ENCODE measurements at regions not wholly inside any gene's neighbourhood (a gene's known extent, or its start where the extent isn't known, plus 50 kb on each side); places are given as distances from the start of the nearest gene placed in this dataset.
"Not testable (repeated sequence)": the region's sequence is repeated elsewhere in the genome, so short reads cannot be mapped to it uniquely, and the experiment has no call there.

DNA sequence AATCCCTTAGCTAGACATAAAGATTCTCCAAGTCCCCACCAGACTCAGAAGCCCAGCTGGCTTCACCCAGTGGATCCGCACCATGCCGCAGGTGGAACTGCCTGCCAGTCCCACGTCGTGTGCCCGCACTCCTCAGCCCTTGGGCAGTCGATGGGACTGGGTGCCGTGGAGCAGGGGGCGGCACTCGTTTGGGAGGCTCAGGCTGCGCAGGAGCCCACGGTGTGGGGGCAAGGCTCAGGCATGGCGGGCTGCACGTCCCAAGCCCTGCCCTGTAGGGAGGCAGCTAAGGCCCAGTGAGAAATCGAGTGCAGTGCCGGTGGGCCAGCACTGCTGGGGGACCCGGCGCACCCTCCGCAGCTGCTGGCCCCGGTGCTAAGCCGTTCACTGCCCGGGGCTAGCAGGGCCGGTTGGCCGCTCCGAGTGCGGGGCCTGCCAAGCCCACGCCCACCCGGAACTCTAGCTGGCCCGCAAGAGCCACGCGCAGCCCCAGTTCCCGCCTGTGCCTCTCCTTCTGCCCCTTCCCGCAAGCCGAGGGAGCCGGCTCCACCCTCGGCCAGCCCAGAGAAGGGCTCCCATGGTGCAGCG lies 95.9 kb upstream of the DTNBP1 start:
- DNase-seq: no peak

DNA sequence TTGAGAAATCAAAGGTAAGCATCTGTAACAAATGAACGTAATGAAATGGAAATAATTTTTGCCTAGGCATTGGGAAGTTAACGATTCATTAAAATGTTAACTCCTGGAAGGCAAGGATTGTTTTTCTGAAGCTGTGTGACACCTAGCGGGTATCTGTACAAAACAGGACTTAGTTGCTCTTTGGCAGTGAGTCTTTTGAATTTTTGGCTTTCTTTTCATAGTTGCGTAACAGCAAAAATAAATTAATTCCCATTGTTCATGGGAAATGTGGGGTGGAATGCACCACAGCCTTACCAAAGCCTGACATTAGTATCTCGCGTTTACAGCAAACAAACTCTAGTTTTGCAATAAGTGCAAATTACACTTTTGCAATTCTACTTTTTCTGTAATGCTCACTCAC lies 92.7 kb upstream of the DTNBP1 start:
- no peak for DNase-seq

DNA sequence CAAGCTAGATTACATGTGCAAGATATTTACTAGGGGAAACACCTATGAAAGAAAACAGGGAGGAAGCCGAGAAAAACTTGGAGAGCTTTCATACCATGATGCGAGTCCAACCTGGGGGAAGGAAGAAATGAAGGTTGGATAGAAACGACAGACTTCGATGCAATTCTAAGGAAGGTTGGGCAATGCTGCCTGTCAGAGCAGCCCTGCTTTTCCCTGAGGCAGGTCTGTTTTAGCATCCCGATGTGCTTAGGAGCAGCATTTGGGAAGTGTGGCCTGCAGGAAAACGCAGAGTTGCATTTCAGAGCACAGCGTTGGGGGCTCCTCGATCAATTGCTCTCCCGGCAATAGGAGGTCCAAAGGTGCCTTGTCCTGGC lies 91.9 kb upstream of the DTNBP1 start:
- no peak for DNase-seq

DNA sequence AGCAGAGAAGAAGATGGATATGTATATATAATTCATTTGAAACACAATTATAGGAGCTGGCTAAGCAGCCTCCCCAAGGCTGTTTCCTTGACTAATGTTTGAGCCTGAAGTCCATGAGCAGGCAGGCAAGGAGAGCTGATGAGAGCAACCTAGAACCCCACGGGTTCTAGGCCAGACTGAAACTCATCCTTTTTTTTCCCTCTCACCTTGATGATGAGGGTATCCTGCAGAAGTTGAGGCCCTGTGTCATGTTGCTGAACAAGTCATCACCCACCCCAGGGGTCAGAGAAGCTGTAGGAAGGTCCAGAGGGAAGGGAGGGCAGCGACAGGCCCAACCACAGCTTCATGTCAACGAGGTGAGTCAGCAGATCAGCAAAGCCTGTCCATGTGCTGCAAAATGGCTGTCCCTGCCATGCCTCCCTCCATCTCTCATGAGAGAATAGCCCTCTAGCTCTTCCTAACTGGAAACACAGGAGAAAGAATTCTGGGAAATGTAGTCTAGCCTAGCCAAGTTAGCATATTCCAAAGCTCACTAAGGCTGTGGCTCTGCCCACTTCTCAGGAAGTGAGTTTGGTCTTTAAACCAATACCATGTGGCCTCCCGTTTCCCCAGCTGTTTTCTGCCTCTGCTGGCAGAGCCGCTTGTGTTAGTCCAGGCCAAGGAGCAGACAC lies 91.3 kb upstream of the DTNBP1 start:
- DNase-seq: no peak

DNA sequence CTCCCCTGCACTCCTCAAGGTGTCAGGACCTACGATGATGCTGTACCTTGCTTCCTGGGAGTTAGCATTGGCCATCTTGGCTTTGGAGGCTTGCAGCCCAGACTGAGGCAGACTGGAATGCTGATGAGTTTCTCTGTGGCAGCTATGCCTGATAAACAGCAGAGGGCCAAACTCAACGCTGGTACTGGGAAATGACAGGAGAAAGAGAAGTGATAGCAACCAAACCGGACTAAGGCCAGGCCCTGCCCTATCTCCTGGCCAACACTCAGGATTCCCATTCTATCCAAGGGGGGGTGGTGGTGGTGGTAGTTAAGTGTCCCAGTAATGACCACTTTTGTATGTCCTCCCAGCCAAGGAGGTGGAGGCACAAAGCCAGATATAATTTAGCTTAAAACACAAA lies 90.0 kb upstream of the DTNBP1 start:
- no peak for DNase-seq

DNA sequence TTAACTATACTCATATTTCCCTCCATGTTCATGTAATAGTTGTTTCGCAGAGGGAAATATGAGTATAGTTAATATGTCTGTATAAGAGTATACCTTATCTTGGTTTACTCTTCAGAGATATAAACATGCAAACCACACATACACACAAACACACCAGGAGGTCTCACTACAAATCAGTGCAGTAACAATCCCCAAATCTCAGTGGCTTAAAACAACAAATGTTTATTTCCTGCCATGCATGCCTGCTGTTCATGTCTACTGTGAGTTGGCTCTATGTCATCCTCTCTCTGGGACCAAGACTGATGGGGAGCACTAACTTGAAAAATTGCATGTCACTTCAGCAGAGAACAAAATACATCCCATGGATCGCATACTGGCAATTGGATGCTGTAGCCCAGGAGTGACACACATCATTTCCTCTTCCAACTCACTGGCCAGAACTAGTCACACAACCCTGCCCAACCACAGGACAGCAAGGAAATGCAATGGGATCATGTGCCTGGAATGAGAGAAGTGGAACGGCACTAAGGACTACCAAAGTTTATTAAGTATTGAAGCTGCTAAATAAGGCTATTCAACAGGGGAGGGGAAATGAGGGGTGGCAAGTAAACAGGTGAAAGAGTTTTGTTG lies 89.0 kb upstream of the DTNBP1 start:
- DNase-seq: no peak

DNA sequence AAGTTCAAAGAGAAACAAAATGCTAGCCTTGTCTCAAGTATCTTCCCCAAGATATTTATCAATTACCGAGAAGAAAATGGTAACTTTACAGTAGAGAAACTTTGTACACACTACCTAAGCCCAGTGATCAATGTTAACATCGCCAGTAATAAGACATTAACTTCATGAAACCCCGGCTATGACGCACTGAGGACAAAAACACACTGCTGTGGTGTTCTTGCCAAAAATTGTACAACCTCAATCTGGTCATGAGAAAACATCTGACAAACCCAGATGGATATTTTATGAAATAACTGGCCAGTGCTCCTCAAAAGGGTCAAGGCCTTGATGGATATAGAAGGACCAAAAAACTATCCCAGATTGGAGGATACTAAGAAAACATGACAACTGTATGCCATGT lies 85.5 kb upstream of the DTNBP1 start:
- no peak for DNase-seq

DNA sequence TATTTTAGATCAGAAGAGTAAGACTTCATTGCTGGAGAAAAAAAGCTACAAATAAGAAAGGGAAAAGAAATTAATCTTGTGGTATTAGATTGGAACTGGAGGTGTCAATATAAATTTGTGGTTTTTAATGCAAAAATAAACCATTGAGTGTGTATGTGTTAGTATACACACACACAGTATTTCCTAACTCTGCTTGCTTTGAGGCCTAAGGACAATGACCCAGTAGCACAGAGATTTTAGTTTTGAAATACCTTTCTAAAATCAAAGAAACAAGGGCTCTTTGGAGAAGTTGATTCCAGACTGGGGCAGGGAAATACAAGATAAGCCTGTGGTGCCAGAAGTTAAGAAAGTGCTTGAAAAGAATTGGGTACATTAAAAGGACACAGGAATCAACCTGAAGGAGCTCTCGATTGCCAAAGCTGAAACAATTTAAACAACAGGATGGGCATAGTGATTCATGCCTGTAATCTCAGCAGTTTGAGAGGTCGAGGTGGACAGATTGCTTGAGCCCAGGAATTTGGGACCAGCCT lies 84.6 kb upstream of the DTNBP1 start:
- no peak for DNase-seq

DNA sequence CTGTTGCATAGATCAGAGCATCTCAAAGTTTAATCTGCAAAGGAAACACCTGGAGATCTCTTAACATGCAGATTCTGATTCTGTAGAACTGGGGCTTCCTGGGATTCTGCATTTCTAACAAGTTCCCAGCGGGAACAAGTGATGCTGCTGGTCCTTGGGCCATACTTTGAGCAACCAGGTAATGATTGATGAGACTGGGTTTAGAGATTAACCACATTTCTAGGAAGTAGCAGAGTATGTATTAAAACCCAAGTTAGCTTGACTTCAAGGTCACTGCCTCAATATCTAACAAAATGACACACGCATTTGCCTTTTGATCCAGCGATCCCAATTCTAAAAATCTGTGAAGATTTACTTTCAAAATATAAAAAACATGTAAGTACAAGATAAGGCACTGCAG lies 83.0 kb upstream of the DTNBP1 start:
- DNase-seq: no peak

DNA sequence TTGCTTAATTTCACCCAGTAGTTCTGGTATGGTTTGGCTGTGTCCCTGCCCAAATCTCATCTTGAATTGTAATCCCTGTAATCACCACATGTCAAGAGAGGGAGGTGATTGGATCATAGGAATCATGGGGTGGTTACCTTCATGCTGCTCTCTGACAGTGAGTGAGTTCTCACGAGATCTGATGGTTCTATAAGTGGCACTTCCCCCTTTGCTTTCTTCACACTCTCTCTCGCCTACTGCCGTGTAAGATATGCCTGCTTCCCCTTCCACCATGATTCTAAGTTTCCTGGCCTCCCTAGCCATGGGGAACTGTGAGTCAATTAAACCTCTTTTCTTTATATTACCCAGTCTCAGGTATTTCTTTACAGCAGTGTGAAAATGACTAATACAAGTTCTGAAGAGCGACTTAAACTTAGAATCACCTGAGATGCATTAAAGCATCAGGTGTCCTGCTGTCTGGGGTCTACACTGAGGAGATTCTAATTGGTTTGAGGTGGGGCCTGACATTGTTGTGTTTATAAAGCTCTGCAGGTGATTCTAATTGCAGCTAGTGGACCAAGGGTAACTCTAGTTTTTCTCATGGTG lies 82.1 kb upstream of the DTNBP1 start:
- no peak for DNase-seq

DNA sequence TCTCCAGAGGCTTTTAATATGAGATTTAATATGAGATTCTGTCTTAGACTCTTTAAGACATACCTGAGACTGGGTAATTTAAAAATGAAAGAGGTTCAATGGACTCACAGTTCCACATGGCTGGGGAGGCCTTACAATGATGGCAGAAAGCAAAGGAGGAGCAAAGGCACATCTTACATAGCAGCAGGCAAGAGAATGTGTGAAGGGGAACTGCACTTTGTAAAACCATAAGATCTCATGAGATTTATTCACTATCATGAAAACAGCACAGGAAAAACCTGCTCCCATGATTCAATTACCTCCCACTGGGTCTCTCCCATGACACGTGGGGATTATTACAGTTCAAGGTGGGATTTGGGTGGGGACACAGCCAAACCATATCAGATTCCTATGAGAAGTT lies 79.2 kb upstream of the DTNBP1 start:
- DNase-seq: not testable (repeated sequence)

DNA sequence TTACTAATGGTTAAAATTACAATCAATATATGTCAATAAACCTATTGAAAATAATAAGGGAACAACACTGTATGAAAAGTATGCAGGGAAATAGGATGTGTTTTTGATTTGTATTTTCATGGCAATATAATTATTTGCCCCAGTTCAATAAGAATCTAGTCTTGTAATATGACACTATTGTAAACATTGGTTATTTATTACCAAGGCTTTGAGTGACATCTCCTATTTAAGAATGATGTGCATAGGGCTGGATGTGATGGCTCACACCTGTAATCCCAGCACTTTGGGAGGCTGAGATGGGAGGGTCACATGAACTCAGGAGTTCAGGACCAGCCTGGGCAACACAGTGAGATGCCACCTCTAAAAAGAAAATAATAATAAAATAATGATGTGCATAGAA lies 78.6 kb upstream of the DTNBP1 start:
- DNase-seq: no peak

DNA sequence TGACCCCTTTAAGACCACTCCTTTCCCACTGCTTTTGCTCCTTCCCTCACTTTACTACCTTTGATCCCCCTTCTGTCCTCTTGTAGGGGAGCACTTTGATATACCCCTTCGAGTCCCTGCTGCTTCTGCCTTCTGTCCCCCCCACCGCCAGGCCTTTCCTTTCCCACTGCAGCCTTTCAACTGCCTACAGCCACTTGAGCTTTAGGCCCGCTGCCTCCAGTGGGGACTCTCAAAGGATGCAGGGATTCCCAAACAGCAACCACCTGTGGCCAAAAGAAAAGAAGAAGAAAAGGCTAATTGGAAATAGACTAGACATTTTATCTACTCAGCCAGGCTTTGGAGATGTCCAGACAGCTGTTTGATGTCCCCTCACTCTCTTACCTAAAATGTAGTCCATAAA lies 77.0 kb upstream of the DTNBP1 start:
- no peak for DNase-seq

DNA sequence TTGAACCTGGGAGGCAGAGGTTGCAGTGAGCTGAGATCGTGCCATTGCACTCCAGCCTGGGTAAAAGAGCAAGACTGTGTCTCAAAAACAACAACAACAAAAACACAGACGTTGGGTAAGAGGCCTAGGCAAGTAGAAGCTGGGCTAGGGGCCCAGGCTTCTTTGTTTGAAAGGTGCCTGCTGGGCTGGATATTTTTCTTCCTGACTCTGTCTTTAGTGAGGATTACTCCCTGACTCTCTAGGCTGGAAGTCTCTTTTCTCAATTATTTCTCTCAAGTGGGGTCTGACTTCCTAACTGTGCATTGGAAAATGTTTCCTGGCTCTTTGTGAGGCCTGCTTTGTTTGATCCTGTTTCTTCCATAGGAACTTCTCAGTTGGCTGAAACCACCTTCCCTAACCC lies 76.5 kb upstream of the DTNBP1 start:
- no peak for DNase-seq

DNA sequence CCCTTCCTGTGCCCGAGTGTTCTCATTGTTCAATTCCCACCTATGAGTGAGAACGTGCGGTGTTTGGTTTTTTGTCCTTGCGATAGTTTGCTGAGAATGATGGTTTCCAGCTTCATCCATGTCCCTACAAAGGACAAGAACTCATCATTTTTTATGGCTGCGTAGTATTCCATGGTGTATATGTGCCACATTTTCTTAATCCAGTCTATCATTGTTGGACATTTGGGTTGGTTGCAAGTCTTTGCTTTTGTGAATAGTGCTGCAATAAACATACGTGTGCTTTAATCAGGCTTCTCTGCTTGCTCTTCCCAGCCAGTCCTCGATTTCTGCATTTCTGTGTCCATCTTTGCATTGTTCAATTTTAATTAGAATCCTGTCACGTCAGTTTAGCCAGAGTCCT lies 75.4 kb upstream of the DTNBP1 start:
- not testable (repeated sequence) for DNase-seq

DNA sequence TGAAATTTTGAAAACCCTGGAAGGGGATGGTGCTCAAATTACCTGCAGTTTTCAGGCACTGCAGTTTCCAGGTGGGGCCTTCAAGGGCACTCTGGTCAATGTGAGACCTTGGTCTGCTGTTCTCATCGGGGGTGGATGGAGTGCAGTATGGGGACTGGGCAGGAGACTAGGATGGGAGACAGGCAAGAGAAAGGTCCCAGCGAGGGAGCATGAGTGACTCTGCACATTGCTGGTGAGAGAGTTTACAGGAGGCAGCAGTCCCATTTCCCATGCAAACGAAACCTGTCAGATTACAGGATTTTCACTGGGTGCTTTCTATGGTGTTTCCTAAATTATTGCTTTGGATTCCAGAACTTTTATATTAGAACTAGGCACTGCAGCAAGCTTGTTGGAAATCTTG lies 73.5 kb upstream of the DTNBP1 start:
- DNase-seq: no peak

DNA sequence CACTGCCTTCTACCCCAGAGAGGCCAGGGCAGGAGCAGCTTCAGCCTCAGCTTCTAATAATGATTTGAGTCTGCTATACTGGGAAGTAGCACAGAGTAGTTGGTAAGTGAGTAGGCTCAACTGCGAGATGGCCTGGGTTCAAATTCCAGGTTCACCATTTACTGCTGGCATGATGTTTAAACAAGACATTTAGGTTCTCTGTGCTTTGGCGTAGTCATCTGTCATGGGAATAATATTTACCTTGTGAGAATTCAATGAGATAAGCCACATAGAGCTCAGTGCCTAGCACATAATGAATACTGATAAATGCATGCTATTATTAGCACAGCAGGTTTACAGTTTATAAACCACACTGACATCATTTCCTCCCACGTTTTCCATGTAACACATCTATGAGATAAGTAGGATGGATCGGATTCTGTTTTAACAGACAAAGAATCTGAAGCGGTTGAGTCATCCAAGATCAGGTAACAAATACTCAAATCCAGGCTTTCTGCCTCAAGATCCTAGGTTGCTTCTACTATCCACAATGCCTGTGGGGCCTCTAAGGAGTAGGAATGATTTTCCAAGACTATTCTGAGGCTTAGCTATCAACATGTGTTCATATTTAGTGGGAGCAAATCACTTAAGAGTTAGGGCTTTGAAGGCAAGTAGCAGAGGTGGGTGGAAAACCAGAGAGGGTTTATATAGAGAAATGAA lies 72.9 kb upstream of the DTNBP1 start:
- DNase-seq: no peak

DNA sequence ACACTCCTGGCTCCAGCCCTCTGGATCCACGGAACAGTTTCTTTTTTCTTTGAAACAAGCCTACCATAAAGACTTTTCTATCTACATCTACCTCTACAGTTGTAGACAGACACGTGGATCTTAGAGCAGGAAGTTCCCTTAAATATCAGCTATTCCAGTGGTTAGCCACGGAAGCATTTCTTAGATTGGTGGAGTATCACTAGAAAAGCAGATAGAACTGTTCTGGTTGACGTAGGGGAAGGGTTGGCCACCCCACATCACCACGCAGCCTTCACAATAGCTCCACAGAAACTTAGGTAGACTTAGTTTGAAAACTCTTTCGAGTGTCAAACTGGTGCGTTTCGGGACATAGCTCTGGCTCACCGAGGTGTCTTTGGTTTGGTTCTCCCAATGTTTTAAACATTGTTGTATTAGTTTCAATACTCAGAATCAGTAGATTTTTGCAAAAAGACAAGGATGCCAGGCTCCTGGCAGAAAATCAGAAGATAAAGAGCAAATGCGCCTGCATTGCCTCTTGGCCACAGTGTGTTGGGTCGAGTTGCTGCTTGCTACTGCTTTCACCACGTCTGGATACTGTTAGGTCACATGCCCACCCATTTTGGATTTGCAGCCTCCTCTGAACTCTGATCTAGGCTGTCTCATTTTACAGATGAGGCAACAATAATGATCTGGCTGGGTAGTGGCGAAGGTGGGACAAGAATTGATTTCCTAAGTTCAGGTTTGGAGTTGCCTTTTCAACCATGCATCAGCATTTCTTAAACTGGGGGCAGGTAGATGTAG lies 71.5 kb upstream of the DTNBP1 start:
- no peak for DNase-seq

DNA sequence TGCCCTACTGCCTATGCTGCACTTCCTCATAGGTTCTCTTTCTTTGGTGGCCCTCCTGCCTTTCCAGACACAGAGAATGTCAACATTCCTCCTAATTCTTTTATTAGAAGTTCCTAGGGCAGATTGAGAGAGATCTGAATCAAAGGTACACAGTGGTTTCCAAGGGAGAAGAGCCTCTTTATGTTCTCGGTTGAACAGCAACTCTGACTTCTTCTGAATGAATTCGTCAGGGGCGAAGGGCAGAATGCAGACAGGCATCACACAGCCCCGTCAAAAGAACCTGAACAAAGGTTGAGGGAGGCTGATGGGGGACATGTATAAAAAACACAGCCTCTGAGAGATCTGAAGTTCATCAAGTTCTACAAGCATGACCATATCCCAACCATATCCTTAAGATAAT lies 68.1 kb upstream of the DTNBP1 start:
- no peak for DNase-seq

DNA sequence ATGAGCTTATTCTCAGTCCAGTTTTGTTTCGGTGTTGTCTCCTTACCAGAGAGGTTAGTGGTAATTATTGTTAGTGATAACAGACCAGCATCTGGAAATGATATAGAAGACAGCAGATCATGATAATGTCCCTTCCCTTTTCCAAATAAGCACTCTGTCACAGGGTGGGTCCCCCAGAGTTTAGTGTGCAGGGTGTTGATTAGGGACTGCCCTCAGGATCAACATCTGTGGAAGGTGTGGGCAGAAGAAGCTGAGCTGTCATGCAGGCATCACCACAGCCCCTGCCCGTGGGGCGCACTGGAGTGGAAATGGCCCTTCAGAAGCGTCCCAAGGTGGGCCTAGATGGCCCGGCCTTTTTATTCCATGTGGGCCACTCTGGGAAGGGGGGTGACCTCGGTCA lies 67.6 kb upstream of the DTNBP1 start:
- no peak for DNase-seq

DNA sequence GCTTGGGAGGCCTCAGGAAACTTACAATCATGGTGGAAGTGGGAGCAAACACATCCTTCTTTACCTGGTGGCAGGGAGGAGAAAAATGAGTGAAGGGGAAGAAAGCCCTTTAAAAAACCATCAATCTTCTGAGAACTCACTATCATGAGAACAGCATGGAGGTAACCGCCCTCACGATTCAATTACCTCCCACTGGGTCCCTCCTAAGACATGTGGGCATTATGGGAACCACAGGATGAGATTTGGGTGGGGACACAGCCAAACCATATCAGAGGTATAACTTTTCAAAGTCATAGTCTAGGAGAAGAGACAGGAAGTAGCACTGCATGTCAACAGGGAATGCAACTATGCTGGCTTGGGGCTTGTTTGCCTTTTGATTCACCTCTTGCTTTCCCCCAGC lies 59.9 kb upstream of the DTNBP1 start:
- DNase-seq: no peak

DNA sequence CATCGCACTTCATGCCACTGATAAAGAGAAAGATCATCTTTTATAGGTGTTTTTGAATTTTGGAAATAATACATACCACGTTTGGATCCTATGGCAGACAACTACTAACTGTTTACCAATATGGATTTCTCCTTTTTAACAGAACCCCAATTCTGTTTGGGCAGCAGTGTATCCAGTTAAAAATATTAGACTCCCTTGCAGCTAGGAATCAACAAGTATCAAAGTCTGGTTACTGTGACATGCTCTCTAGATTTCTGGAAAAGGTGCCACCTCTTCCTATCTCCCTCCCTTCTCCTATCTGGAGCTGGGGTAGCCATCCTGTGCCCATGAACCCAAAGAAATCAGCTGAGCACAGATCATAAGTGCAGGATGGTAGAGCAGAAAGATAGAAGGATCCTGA lies 54.1 kb upstream of the DTNBP1 start:
- no peak for DNase-seq

DNA sequence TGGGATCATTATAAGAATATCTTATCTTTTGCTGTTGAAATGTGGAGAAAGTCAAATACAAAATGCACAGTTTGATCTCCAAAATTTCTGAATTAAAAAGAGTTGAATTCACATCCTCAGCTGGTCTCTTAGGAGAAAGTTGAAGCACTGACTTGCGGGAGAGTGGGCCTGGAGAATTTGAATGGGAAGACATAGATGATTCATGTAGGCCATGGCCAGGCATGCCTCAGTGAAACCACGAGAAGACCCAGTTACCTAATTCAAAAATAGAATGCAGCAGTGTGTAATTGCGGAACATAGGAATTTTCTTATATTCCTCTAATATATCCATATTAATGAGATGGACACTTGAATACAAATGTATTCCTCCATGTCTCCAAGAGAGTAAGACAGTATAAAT lies 53.0 kb upstream of the DTNBP1 start:
- DNase-seq: no peak

Data from activated CD4-positive, alpha-beta T cell treated with anti-CD3 and anti-CD28 coated beads, Interleukin-2, amount 50 U/mL, for 1 hour (primary cell).